GM23338 (cell line): ENCODE measurements at regions not wholly inside any gene's neighbourhood (a gene's known extent, or its start where the extent isn't known, plus 50 kb on each side); places are given as distances from the start of the nearest gene placed in this dataset.

Experiments
- ATAC-seq: fragments of 200-7000 bp; cut with Tn5 transposase; 3 replicates; pipeline ENCODE4 v1.9.1; 2020
- DNase-seq: peaks from one replicate; pipeline ENCODE4 v3.0.0-alpha.2; 2015; ENCODE audit warnings: low spot score
- H2AFZ ChIP-seq: fragments of 200-600 bp; sonication (generic); 2 replicates; pipeline ENCODE4 v1.8.0; 2016; ENCODE audit warnings: antibody characterized with exemption, mild to moderate bottlenecking, moderate library complexity
- H3F3A ChIP-seq: fragments of 200-600 bp; sonication (generic); replicated peaks from 2 replicates; pipeline ENCODE4 v1.8.0; 2017; ENCODE audit warnings: antibody characterized with exemption, mixed run types, low read depth
- H3K27ac ChIP-seq: fragments of 200-600 bp; sonication (generic); 2 replicates; pipeline ENCODE4 v1.6.1; 2016; ENCODE audit warnings: low read depth
- H3K27me3 ChIP-seq: fragments of 200-600 bp; sonication (generic); 2 replicates; pipeline ENCODE4 v1.8.0; 2016; ENCODE audit warnings: mild to moderate bottlenecking, mixed run types, moderate library complexity; ENCODE audit not compliant: insufficient read depth
- H3K36me3 ChIP-seq: fragments of 200-600 bp; sonication (generic); 2 replicates; pipeline ENCODE4 v1.8.0; 2016; ENCODE audit warnings: mild to moderate bottlenecking; ENCODE audit not compliant: insufficient read depth
- H3K4me1 ChIP-seq: fragments of 200-600 bp; sonication (generic); 2 replicates; pipeline ENCODE4 v1.8.0; 2016; ENCODE audit warnings: mild to moderate bottlenecking, moderate library complexity; ENCODE audit not compliant: insufficient read depth
- H3K4me2 ChIP-seq: fragments of 200-600 bp; sonication (generic); 2 replicates; pipeline ENCODE4 v1.7.1; 2017; ENCODE audit warnings: mixed run types
- H3K4me3 ChIP-seq: fragments of 200-600 bp; sonication (generic); 2 replicates; pipeline ENCODE4 v1.6.1; 2016; ENCODE audit warnings: mixed run types
- H3K79me2 ChIP-seq: fragments of 200-600 bp; sonication (generic); replicated peaks from 2 replicates; pipeline ENCODE4 v1.8.0; 2017; ENCODE audit warnings: mild to moderate bottlenecking; ENCODE audit not compliant: insufficient read depth
- H3K9me2 ChIP-seq: fragments of 200-600 bp; sonication (generic); 2 replicates; pipeline ENCODE4 v1.8.0; 2017; ENCODE audit not compliant: insufficient read depth
- H4K20me1 ChIP-seq: fragments of 200-600 bp; sonication (generic); replicated peaks from 2 replicates; pipeline ENCODE4 v1.8.0; 2017; ENCODE audit warnings: mild to moderate bottlenecking; ENCODE audit not compliant: insufficient read depth
- H3K27ac Mint-ChIP-seq: 2 replicates; pipeline ENCODE4 v1.8.0; 2020; ENCODE audit warnings: inconsistent platforms, mild to moderate bottlenecking, moderate library complexity, mixed read lengths
- H3K27me3 Mint-ChIP-seq: 3 replicates; pipeline ENCODE4 v1.8.0; 2022; ENCODE audit warnings: low read depth, mild to moderate bottlenecking, moderate library complexity, mixed read lengths, inconsistent platforms; ENCODE audit not compliant: insufficient read depth, poor library complexity
- H3K36me3 Mint-ChIP-seq: 3 replicates; pipeline ENCODE4 v1.8.0; 2021; ENCODE audit warnings: low read depth, mild to moderate bottlenecking, inconsistent platforms, moderate library complexity, mixed read lengths
- H3K4me1 Mint-ChIP-seq: 3 replicates; pipeline ENCODE4 v1.8.0; 2020; ENCODE audit warnings: mild to moderate bottlenecking, inconsistent platforms, mixed read lengths
- H3K4me3 Mint-ChIP-seq: 3 replicates; pipeline ENCODE4 v1.8.0; 2021; ENCODE audit warnings: moderate library complexity, mild to moderate bottlenecking, inconsistent platforms, mixed read lengths
- H3K9me3 Mint-ChIP-seq: 3 replicates; pipeline ENCODE4 v1.8.0; 2020; ENCODE audit warnings: moderate library complexity, mild to moderate bottlenecking, inconsistent platforms, mixed read lengths
- CREB1 ChIP-seq: fragments of 250-450 bp; sonication (Bioruptor Pico); IDR thresholded peaks from 2 replicates; pipeline ENCODE4 v1.5.0; 2020; ENCODE audit warnings: low read depth, mild to moderate bottlenecking, moderate library complexity
- CTCF ChIP-seq, 2 experiments: fragments of 200-600 bp in 1 of 2; sonication (generic) in 1 of 2; conservative IDR thresholded peaks; 2 replicates each; pipeline versions ENCODE4 v1.5.1 to v1.6.1; 2016 to 2017; ENCODE audit warnings: antibody characterized with exemption in 2 of 2, low read depth in 2 of 2, mild to moderate bottlenecking in 2 of 2, moderate library complexity in 1 of 2
- EZH2 ChIP-seq: fragments of 200-600 bp; sonication (generic); IDR thresholded peaks from one replicate; pipeline ENCODE4 v1.8.0; 2017; ENCODE audit warnings: antibody characterized with exemption, mild to moderate bottlenecking, low read depth; ENCODE audit not compliant: unreplicated experiment
- EZH2phosphoT487 ChIP-seq: fragments of 200-600 bp; sonication (generic); IDR thresholded peaks from one replicate; pipeline ENCODE4 v1.8.1; 2018; ENCODE audit warnings: antibody characterized with exemption; ENCODE audit not compliant: unreplicated experiment
- JUNB ChIP-seq: IDR thresholded peaks from one replicate; pipeline ENCODE4 v1.6.1; 2016; ENCODE audit warnings: antibody characterized with exemption; ENCODE audit not compliant: unreplicated experiment
- NANOG ChIP-seq: IDR thresholded peaks from 2 replicates; pipeline ENCODE4 v1.6.1; 2016; ENCODE audit warnings: antibody characterized with exemption, borderline replicate concordance
- POLR2AphosphoS5 ChIP-seq: IDR thresholded peaks from 2 replicates; pipeline ENCODE4 v1.6.1; 2016; ENCODE audit warnings: antibody characterized with exemption, low read depth
- REST ChIP-seq: IDR thresholded peaks from one replicate; pipeline ENCODE4 v1.6.1; 2018; ENCODE audit warnings: antibody characterized with exemption; ENCODE audit not compliant: unreplicated experiment
- STAT1 ChIP-seq: IDR thresholded peaks from one replicate; pipeline ENCODE4 v1.6.1; 2016; ENCODE audit warnings: antibody characterized with exemption; ENCODE audit not compliant: unreplicated experiment
- ZNF114 ChIP-seq: fragments of 250-450 bp; sonication (Bioruptor Pico); IDR thresholded peaks from 2 replicates; pipeline ENCODE4 v1.5.0; 2020; ENCODE audit warnings: mild to moderate bottlenecking, moderate library complexity
- ZNF331 ChIP-seq: fragments of 250-450 bp; sonication (Bioruptor Pico); IDR thresholded peaks from 2 replicates; pipeline ENCODE4 v1.5.0; 2020; ENCODE audit warnings: low read depth, mild to moderate bottlenecking, moderate library complexity
- ZNF462 ChIP-seq: fragments of 250-450 bp; sonication (Bioruptor Pico); IDR thresholded peaks from 2 replicates; pipeline ENCODE4 v1.5.0; 2020; ENCODE audit warnings: mild to moderate bottlenecking, moderate library complexity

DNA sequence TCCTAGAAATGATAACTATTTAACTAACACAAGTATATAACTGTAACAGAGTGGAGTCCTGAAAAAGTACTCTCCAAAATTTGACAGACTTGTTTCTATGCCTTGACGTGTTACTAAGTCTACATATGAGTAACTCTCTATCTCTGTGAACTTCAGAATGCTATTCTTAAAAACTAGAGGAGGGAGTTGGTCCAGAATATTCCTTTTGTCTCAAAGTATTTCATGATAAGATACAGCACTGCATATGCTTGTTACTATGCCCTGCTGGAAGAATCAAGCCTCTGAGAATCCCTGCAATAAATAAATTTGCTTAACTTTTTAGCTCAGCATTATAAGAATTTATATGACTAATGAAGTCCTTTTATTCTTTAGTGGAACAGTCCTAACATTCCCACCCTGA is 50.9 kb upstream of the ATXN3L start:
- H2AFZ ChIP-seq = no peak overlapping the region
- no peak overlapping the region for H3K27ac ChIP-seq
- no peak overlapping the region for H3K27ac Mint-ChIP-seq
- H3K4me3 ChIP-seq = no peak overlapping the region
- H3F3A ChIP-seq = no peaks in the 10 kb centered on the region
- ATAC-seq (no peak), DNase-seq (no peak)
- H3K79me2 ChIP-seq = no peaks in the 10 kb centered on the region
- no peaks in the 10 kb centered on the region for H3K36me3 ChIP-seq
- H3K27me3 ChIP-seq = no peaks in the 10 kb centered on the region
- TF ChIP-seq EZH2 (no peak), ZNF331 (no peak), ZNF114 (CRISPR knock-in tag) (no peak), POLR2AphosphoS5 (no peak), JUNB (no peak), ZNF462 (CRISPR knock-in tag) (no peak), CREB1 (no peak), REST (no peak), NANOG (no peak), CTCF (conservative IDR thresholded peaks at IDR 0.05; ENCODE audit: low read depth in 2 of 2) (no peak), EZH2phosphoT487 (no peak), STAT1 (no peak)
- no peaks in the 10 kb centered on the region for H3K9me3 Mint-ChIP-seq
- peaks cover 21% of the 10 kb centered on the region; the same call in 2 of the 3 replicates for H3K4me1 Mint-ChIP-seq
- no peaks in the 10 kb centered on the region for H3K9me2 ChIP-seq
- H3K27me3 Mint-ChIP-seq = peaks cover 4% of the 10 kb centered on the region
- H3K4me2 ChIP-seq = no peak overlapping the region
- H3K4me1 ChIP-seq = peaks cover 24% of the 10 kb centered on the region
- no peak overlapping the region for H3K4me3 Mint-ChIP-seq
- H4K20me1 ChIP-seq = no peaks in the 10 kb centered on the region
- no peaks in the 10 kb centered on the region for H3K36me3 Mint-ChIP-seq
